Ovary (tissue), 7 donors: ENCODE measurements at regions not wholly inside any gene's neighbourhood (a gene's known extent, or its start where the extent isn't known, plus 50 kb on each side); places are given as distances from the start of the nearest gene placed in this dataset.

ENCODE experiments used
- DNase-seq, 5 donors: peaks; one replicate each; pipeline ENCODE4 v3.0.0-alpha.2; 2019 to 2020
- H3K27ac ChIP-seq, 2 donors: fragments of 200-600 bp; one replicate each; pipeline versions ENCODE4 v1.5.1 to v1.8.0; 2019 to 2022
- H3K27me3 ChIP-seq: fragments of 200-600 bp; one replicate; pipeline ENCODE4 v1.8.0; 2022
- H3K36me3 ChIP-seq: fragments of 200-600 bp; sonication (generic); one replicate; pipeline ENCODE4 v1.5.1; 2019
- H3K4me1 ChIP-seq: one replicate; pipeline ENCODE4 v1.8.1; 2013; ENCODE audit warnings: mild to moderate bottlenecking, moderate library complexity; ENCODE audit not compliant: insufficient read depth
- H3K4me3 ChIP-seq: fragments of 200-600 bp; sonication (generic); one replicate; pipeline ENCODE4 v1.5.1; 2017
- H3K9me3 ChIP-seq, 2 donors: fragments of 200-600 bp in 1 of 2; sonication (generic) in 1 of 2; one replicate each; pipeline versions ENCODE4 v1.5.1 to v1.8.1; 2013 to 2019; ENCODE audit warnings: mild to moderate bottlenecking in 1 of 2, moderate library complexity in 1 of 2
- CTCF ChIP-seq, 3 donors: fragments of 450-650 bp in 2 of 3; fragments of 200-600 bp in 1 of 3; IDR thresholded peaks; one replicate each; pipeline versions ENCODE4 v1.5.1 to v1.8.0; 2016 to 2022; ENCODE audit warnings: antibody characterized with exemption in 3 of 3, mild to moderate bottlenecking in 1 of 3
- EP300 ChIP-seq: sonication (generic); formaldehyde crosslinking; IDR thresholded peaks from one replicate; pipeline ENCODE4 v1.6.1; 2017; ENCODE audit warnings: antibody characterized with exemption
- POLR2A ChIP-seq: fragments of 450-650 bp; IDR thresholded peaks from one replicate; pipeline ENCODE4 v1.6.1; 2017; ENCODE audit warnings: antibody characterized with exemption, mild to moderate bottlenecking, moderate library complexity
- WGBS, 3 donors: extraction: QIAGEN DNeasy Blood & Tissue Kit in 1 of 3; methylation state at CpG; one replicate each; pipeline versions ENCODE4 v1.1.5 to v1.1.7; 2013 to 2017; 5-methylcytosine and 5-hydroxymethylcytosine counted together
- intact Hi-C, 4 donors: fragments of 100-400 bp; cut with DNase I; formaldehyde crosslinking; loops; one replicate each; pipeline versions ENCODE4 v1.11.0 to v1.15.1; 2022 to 2023
- donor health status: DM: no; HTN: no; CAD: no; lungs with moderate emphysema.
- donor health status: DM: no; HTN: no; CAD: no.
- donor health status: Bipolar disorder and iron deficiency.
- donor health status: DM: no; HTN: no; CAD: no.
- donor health status: DM: yes; HTN: yes; CAD: no.

- no peak overlapping the region for H3K4me3 ChIP-seq
- TF ChIP-seq CTCF (IDR thresholded peaks at IDR 0.05), result no peak
- WGBS, 3 donors, result 71 to 85% (median 81%) methylated on average over 3 of the region's 3 CpGs
- no peaks in the 10 kb centered on the region for H3K4me1 ChIP-seq
- H3K9me3 ChIP-seq, result no peaks in the 10 kb centered on the region
- no peaks in the 10 kb centered on the region for H3K27me3 ChIP-seq
- no peak overlapping the region for H3K27ac ChIP-seq
- DNase-seq, result no peak
- intact Hi-C loops, result no loop called here
- no peaks in the 10 kb centered on the region for H3K36me3 ChIP-seq
Measured at GRCh38 chr4:12957108-12957507, 527.0 kb downstream of the RAB28 start.

- Histone ChIP-seq H3K36me3 (no peaks in the 10 kb centered on the region), H3K27me3 (no peaks in the 10 kb centered on the region), H3K4me3 (no peak overlapping the region), H3K9me3 (no peaks in the 10 kb centered on the region), H3K4me1 (no peaks in the 10 kb centered on the region), H3K27ac (no peak overlapping the region)
- TF ChIP-seq CTCF (IDR thresholded peaks at IDR 0.05), result no peak
- TF ChIP-seq EP300, result no peak
- no peak for TF ChIP-seq POLR2A
- intact Hi-C loops, result no loop called here
- no peak for DNase-seq
- WGBS, 3 donors, result 51 to 70% (median 58%) methylated on average over 2 of the region's 2 CpGs
Measured at GRCh38 chr4:12956026-12956425, 528.1 kb downstream of the RAB28 start.

- intact Hi-C loops, result no loop called here
- Histone ChIP-seq H3K9me3 (no peaks in the 10 kb centered on the region), H3K27me3 (no peaks in the 10 kb centered on the region), H3K36me3 (no peaks in the 10 kb centered on the region), H3K27ac (no peak overlapping the region), H3K4me1 (no peaks in the 10 kb centered on the region), H3K4me3 (no peak overlapping the region)
- no peak for DNase-seq
- TF ChIP-seq EP300 (no peak), CTCF (IDR thresholded peaks at IDR 0.05) (no peak), POLR2A (no peak)
- 34 to 44% (median 35%) methylated on average over 3 of the region's 3 CpGs for WGBS, 3 donors
Measured at GRCh38 chr4:12949719-12950490, 534.2 kb downstream of the RAB28 start.

- Histone ChIP-seq H3K27me3 (no peaks in the 10 kb centered on the region), H3K4me3 (no peak overlapping the region), H3K4me1 (no peaks in the 10 kb centered on the region), H3K27ac (no peak overlapping the region), H3K9me3 (no peaks in the 10 kb centered on the region), H3K36me3 (no peaks in the 10 kb centered on the region)
- WGBS, 3 donors, result 90 to 95% (median 91%) methylated on average over 4 of the region's 4 CpGs
- DNase-seq, result no peak
- TF ChIP-seq POLR2A, result no peak
- TF ChIP-seq EP300, result no peak
- TF ChIP-seq CTCF (IDR thresholded peaks at IDR 0.05), result no peak
- intact Hi-C loops, result no loop called here
Measured at GRCh38 chr4:12943069-12943468, 541.1 kb downstream of the RAB28 start.
